PC-3 (cell line): ENCODE measurements at regions not wholly inside any gene's neighbourhood (a gene's known extent, or its start where the extent isn't known, plus 50 kb on each side); places are given as distances from the start of the nearest gene placed in this dataset.

ENCODE experiments used
- ATAC-seq: fragments of 200-7000 bp; cut with Tn5 transposase; 2 replicates; pipeline ENCODE4 v1.9.1; 2020; ENCODE audit warnings: mild to moderate bottlenecking, moderate library complexity
- BruUV-seq: library from RNA; stranded (reverse); fragments of 400-500 nt; replicated peaks from 2 replicates; lab custom pipeline; 2021; lab: Mats Ljungman, UMichigan
- CTCF ChIA-PET: fragments of 300-600 bp; sonication (Branson Sonifier 250); formaldehyde crosslinking; loops from one replicate; lab custom pipeline; 2022; ENCODE audit warnings: antibody characterized with exemption; lab: Charles Lee
- POLR2A ChIA-PET: fragments of 300-600 bp; sonication (Branson Sonifier 250); formaldehyde crosslinking; loops from one replicate; lab custom pipeline; 2022; ENCODE audit warnings: antibody characterized with exemption; ENCODE audit not compliant: unreplicated experiment; lab: Charles Lee
- DNase-seq: peaks from one replicate; pipeline ENCODE4 v3.0.0-alpha.2; 2015
- H2AFZ ChIP-seq: fragments of 300-600 bp; sonication (generic); 2 replicates; pipeline ENCODE4 v1.6.0; 2016; ENCODE audit warnings: antibody characterized with exemption, low read length
- H3F3A ChIP-seq: fragments of 300-600 bp; sonication (generic); one replicate; pipeline ENCODE4 v1.6.0; 2017; ENCODE audit warnings: antibody characterized with exemption, low read length, control low read depth, mild to moderate bottlenecking; ENCODE audit not compliant: unreplicated experiment
- H3K27ac ChIP-seq: fragments of 300-600 bp; sonication (generic); 2 replicates; pipeline ENCODE4 v1.5.1; 2016; ENCODE audit warnings: mild to moderate bottlenecking, low read length
- H3K27me3 ChIP-seq: fragments of 300-600 bp; sonication (generic); 2 replicates; pipeline ENCODE4 v1.6.1; 2016; ENCODE audit warnings: low read length, mixed read lengths
- H3K36me3 ChIP-seq: fragments of 300-600 bp; sonication (generic); 2 replicates; pipeline ENCODE4 v1.6.1; 2016; ENCODE audit warnings: low read depth, mixed run types, low read length, mixed read lengths
- H3K4me1 ChIP-seq: fragments of 300-600 bp; sonication (generic); 2 replicates; pipeline ENCODE4 v1.5.1; 2016; ENCODE audit warnings: low read length; ENCODE audit not compliant: insufficient read depth
- H3K4me2 ChIP-seq: fragments of 300-600 bp; sonication (generic); 2 replicates; pipeline ENCODE4 v1.6.0; 2016; ENCODE audit warnings: low read length
- H3K4me3 ChIP-seq: fragments of 300-600 bp; sonication (generic); 2 replicates; pipeline ENCODE4 v1.5.1; 2016; ENCODE audit warnings: mild to moderate bottlenecking, low read length, mixed read lengths
- H3K79me2 ChIP-seq: fragments of 300-600 bp; sonication (generic); 2 replicates; pipeline ENCODE4 v1.6.1; 2017; ENCODE audit warnings: low read length, mixed read lengths
- H3K9ac ChIP-seq: fragments of 300-600 bp; sonication (generic); 2 replicates; pipeline ENCODE4 v1.6.0; 2016; ENCODE audit warnings: mild to moderate bottlenecking, low read length
- H3K9me2 ChIP-seq: fragments of 300-600 bp; sonication (generic); replicated peaks from 2 replicates; pipeline ENCODE4 v1.6.1; 2016; ENCODE audit warnings: mixed run types, low read length, mixed read lengths
- H3K9me3 ChIP-seq: fragments of 300-600 bp; sonication (generic); 2 replicates; pipeline ENCODE4 v1.6.1; 2016; ENCODE audit warnings: low read length, mixed read lengths
- H4K20me1 ChIP-seq: fragments of 300-600 bp; sonication (generic); 2 replicates; pipeline ENCODE4 v1.6.1; 2016; ENCODE audit warnings: low read length, mixed read lengths
- EZH2 ChIP-seq: fragments of 300-600 bp; sonication (generic); IDR thresholded peaks from one replicate; pipeline ENCODE4 v1.6.1; 2017; ENCODE audit warnings: antibody characterized with exemption, mild to moderate bottlenecking, low read length; ENCODE audit not compliant: unreplicated experiment
- EZH2phosphoT487 ChIP-seq: fragments of 300-600 bp; sonication (generic); IDR thresholded peaks from 2 replicates; pipeline ENCODE4 v1.6.1; 2018; ENCODE audit warnings: mild to moderate bottlenecking, antibody characterized with exemption, low read length, borderline replicate concordance
- intact Hi-C: fragments of 100-400 bp; cut with micrococcal nuclease; formaldehyde crosslinking; loops from 2 replicates; pipeline ENCODE4 v1.9.0; 2023
- TF ChIP-seq, protein P1 (sequence below): fragments of 300-600 bp; sonication (generic); conservative IDR thresholded peaks from 2 replicates; pipeline ENCODE4 v1.5.1; 2017; ENCODE audit warnings: antibody characterized with exemption, low read depth, mild to moderate bottlenecking, low read length

DNA sequence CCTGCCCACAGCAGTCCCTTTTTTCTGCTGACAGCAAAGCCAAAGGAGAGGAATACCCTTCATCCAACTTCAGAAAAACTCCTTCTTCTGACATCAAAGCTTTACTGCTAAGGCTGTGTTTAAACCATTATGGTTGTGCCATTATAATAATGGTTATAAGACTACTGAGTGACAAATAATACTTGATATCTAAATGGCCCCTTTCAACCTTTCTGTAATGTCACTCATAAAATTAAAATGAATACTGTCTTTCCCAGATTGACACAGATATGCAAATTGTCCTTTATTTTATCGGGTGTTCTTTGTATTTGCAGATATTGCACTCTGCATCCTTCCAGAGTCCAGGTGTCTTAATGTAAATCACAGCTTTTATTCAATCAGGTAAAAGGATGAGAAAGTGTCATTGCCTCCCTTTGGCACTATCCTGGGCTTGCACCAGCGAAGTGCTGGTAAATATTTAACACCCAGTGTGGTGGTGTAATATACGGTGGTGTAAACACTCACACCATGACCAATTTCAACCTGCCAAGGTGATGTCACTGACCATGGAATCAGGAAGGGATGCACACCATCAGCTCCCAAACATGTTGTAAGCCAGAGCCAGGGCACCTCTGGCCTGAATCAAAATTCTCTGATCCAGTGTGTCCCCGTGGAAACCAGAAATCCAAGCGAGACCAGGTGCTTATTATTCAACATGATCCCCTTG, 139.4 kb upstream of the TENM3 start:
- Histone ChIP-seq H2AFZ (no peak overlapping the region), H3K9me2 (no peaks in the 10 kb centered on the region), H3K4me1 (no peaks in the 10 kb centered on the region), H4K20me1 (no peaks in the 10 kb centered on the region), H3K9me3 (no peaks in the 10 kb centered on the region), H3K27me3 (no peaks in the 10 kb centered on the region), H3K9ac (no peak overlapping the region), H3K4me3 (no peak overlapping the region), H3F3A (no peaks in the 10 kb centered on the region), H3K27ac (no peak overlapping the region), H3K36me3 (no peaks in the 10 kb centered on the region), H3K4me2 (no peak overlapping the region), H3K79me2 (no peaks in the 10 kb centered on the region)
- TF ChIP-seq, protein P1, sequence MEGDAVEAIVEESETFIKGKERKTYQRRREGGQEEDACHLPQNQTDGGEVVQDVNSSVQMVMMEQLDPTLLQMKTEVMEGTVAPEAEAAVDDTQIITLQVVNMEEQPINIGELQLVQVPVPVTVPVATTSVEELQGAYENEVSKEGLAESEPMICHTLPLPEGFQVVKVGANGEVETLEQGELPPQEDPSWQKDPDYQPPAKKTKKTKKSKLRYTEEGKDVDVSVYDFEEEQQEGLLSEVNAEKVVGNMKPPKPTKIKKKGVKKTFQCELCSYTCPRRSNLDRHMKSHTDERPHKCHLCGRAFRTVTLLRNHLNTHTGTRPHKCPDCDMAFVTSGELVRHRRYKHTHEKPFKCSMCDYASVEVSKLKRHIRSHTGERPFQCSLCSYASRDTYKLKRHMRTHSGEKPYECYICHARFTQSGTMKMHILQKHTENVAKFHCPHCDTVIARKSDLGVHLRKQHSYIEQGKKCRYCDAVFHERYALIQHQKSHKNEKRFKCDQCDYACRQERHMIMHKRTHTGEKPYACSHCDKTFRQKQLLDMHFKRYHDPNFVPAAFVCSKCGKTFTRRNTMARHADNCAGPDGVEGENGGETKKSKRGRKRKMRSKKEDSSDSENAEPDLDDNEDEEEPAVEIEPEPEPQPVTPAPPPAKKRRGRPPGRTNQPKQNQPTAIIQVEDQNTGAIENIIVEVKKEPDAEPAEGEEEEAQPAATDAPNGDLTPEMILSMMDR, result no peak
- TF ChIP-seq EZH2 (no peak), EZH2phosphoT487 (no peak)
- intact Hi-C loops, result no loop called here
- ChIA-PET CTCF (no interaction called here), POLR2A (no interaction called here)
- DNase-seq (no peak), ATAC-seq (no peak)
- no TSS peak for BruUV-seq

DNA sequence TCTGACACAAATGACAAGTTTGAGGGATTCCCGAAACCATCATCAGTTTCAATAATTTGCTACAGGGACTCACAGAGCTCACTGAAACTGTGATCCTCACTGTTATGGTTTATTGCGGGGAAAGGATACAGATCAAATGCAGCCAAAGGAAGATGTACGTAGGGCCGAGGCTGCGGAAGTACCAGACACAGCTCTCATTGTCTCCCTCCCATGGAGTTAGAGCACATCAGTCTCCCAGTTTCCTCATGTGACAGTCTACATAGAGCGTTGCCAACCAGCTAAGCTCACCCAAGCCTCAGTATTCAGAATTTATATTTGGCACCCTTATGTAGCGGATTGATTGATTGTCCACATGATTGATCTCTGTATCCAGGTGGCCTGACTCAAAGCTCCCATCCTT, 137.8 kb upstream of the TENM3 start:
- DNase-seq (no peak), ATAC-seq (no peak)
- TF ChIP-seq, protein P1, result no peak
- TF ChIP-seq EZH2phosphoT487 (no peak), EZH2 (no peak)
- H3F3A ChIP-seq, result no peaks in the 10 kb centered on the region
- ChIA-PET POLR2A (no interaction called here), CTCF (no interaction called here)
- H3K9me3 ChIP-seq, result no peaks in the 10 kb centered on the region
- H3K27me3 ChIP-seq, result no peaks in the 10 kb centered on the region
- H3K36me3 ChIP-seq, result no peaks in the 10 kb centered on the region
- H3K79me2 ChIP-seq, result no peaks in the 10 kb centered on the region
- H3K9me2 ChIP-seq, result no peaks in the 10 kb centered on the region
- no peak overlapping the region for H3K4me3 ChIP-seq
- H2AFZ ChIP-seq, result no peak overlapping the region
- no peaks in the 10 kb centered on the region for H4K20me1 ChIP-seq
- no peaks in the 10 kb centered on the region for H3K4me1 ChIP-seq
- intact Hi-C loops, result no loop called here
- no TSS peak for BruUV-seq
- no peak overlapping the region for H3K27ac ChIP-seq
- no peak overlapping the region for H3K4me2 ChIP-seq
- no peak overlapping the region for H3K9ac ChIP-seq

DNA sequence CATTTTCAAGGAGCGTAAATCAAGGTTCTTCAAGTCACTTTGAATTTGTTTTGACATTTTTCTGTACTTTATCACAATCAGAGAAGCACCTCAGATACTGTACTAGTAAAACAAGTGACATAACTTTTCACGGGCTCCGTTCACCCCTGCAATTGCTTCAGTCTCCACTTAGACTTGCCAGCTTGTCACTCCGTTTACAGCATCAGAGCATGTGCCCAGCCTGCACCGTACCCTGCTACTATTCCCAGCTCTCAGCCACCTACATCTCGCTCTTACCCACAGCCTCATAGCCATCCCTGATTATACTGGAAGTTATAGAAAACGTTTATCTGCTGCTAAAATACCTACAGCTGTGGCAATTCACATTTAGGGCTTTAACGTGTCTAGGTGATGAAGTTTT, 135.3 kb upstream of the TENM3 start:
- Histone ChIP-seq H3F3A (no peaks in the 10 kb centered on the region), H3K9me2 (no peaks in the 10 kb centered on the region), H3K36me3 (no peaks in the 10 kb centered on the region), H3K9me3 (no peaks in the 10 kb centered on the region), H3K27ac (no peak overlapping the region), H4K20me1 (no peaks in the 10 kb centered on the region), H3K27me3 (no peaks in the 10 kb centered on the region), H3K4me3 (no peak overlapping the region), H3K79me2 (no peaks in the 10 kb centered on the region), H3K9ac (no peak overlapping the region), H3K4me2 (no peak overlapping the region), H2AFZ (no peak overlapping the region), H3K4me1 (no peaks in the 10 kb centered on the region)
- intact Hi-C loops, result no loop called here
- DNase-seq (no peak), ATAC-seq (no peak)
- TF ChIP-seq, protein P1, result no peak
- CTCF ChIA-PET, result no interaction called here
- POLR2A ChIA-PET, result no interaction called here
- BruUV-seq, result no TSS peak
